ENCODE measurements at regions not wholly inside any gene's neighbourhood (a gene's known extent, or its start where the extent isn't known, plus 50 kb on each side); places are given as distances from the start of the nearest gene placed in this dataset.

DNA sequence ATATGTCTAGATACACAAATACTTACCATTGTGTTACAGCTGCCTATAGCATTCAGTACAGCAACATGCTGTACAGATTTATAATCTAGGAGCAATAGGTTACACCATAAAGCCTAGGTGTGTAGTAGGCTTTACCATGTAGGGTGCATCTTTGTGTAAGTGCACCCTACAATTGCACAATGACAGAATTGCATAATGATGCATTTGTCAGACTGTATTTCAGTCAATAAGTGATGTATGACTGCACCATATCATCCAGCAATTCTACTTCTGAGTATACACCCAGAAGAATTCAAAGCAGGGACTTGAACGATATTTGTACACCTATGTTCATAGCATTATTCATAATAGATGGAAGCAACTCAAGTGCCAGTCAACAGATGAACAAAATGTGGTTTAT is 100.4 kb upstream of the SLC44A1 start:
- TF ChIP-seq CTCF (IDR thresholded peaks at IDR 0.05) = no peak
- no peak for TF ChIP-seq POLR2A (IDR thresholded peaks at IDR 0.05)

Measured in lower leg skin (tissue), 3 donors.